Erythroblast (primary cell): ENCODE measurements at regions not wholly inside any gene's neighbourhood (a gene's known extent, or its start where the extent isn't known, plus 50 kb on each side); places are given as distances from the start of the nearest gene placed in this dataset.
"Not testable (repeated sequence)": the region's sequence is repeated elsewhere in the genome, so short reads cannot be mapped to it uniquely, and the experiment has no call there.

Source experiments
- DNase-seq, 2 experiments: peaks; one replicate each; lab custom pipeline; 2025; lab: John Stamatoyannopoulos, UW
- GATA1 ChIP-seq: IDR thresholded peaks from 2 replicates; pipeline ENCODE4 v1.6.1; 2011; ENCODE audit warnings: low read depth, mild to moderate bottlenecking, control low read depth, low read length, moderate library complexity
- POLR2A ChIP-seq: IDR thresholded peaks from 2 replicates; pipeline ENCODE4 v1.6.1; 2011; ENCODE audit warnings: mild to moderate bottlenecking, low read length

GRCh38 chr2:240254337-240255164, 114.1 kb upstream of the OTOS start:
- TF ChIP-seq GATA1 = no peak
- no peak for TF ChIP-seq POLR2A
- DNase-seq = no peak

- TF ChIP-seq POLR2A (no peak), GATA1 (no peak)
Observed at GRCh38 chr2:240255165-240255491, 114.7 kb upstream of the OTOS start.

GRCh38 chr2:240255811-240256703, 115.6 kb upstream of the OTOS start:
- TF ChIP-seq POLR2A = no peak
- no peak for DNase-seq

More at GRCh38 chr2:240255165-240255491, 114.7 kb upstream of the OTOS start:
- DNase-seq = no peak

- no peak for DNase-seq
- TF ChIP-seq POLR2A (no peak), GATA1 (no peak)
Observed at GRCh38 chr2:240256704-240257637, 116.5 kb upstream of the OTOS start.

GRCh38 chr2:240257940-240258580, 117.6 kb upstream of the OTOS start:
- TF ChIP-seq POLR2A (no peak), GATA1 (no peak)
- DNase-seq = no peak

- DNase-seq = no peak
- TF ChIP-seq GATA1 = no peak
- no peak for TF ChIP-seq POLR2A
Observed at GRCh38 chr2:240258685-240259084, 118.2 kb upstream of the OTOS start.

- DNase-seq = no peak
- TF ChIP-seq POLR2A (no peak), GATA1 (no peak)
Observed at GRCh38 chr2:240259201-240259923, 118.9 kb upstream of the OTOS start.

- no peak for TF ChIP-seq GATA1
- TF ChIP-seq POLR2A = no peak
- DNase-seq = no peak
Observed at GRCh38 chr2:240259924-240260529, 119.6 kb upstream of the OTOS start.

DNA sequence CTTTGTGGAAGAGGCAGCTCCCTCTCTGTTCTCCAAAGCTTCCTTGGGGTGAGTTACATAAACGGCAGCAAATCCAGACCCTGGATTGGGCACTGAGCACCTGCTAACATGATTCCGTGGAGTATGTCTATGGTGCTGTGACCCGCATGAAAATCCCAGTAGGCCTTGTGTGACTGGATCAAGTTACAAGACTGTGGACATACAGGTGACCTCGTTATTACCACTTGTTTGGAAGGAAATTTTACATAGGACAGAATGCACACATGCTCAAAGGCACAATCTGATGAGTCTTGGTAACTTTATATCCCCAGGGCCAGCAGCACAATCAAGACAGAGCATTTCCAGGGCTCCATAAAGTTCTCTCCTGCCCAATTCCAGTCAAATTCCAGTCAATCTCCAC, 120.2 kb upstream of the OTOS start:
- DNase-seq = no peak

DNA sequence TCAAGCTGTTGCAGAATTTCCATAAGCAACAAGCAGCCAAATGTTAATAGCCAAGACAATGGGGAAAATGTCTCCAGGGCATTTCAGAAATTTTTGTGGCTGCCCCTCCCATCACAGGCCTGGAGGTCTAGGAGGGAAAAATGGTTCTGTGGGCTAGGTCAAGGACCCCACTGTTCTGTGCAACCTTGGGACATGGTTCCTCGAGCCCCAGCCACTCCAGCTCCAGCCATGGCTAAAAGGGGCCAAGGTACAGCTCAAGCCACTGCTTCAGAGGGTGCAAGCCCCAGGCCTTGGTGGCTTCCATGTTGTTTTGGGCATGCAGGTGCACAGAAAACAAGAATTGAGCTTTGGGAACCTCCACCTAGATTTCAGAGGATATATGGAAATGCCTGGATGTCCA, 122.1 kb upstream of the OTOS start:
- DNase-seq = not testable (repeated sequence)

More for the DNA sequence above, 120.2 kb upstream of the OTOS start:
- TF ChIP-seq POLR2A (no peak), GATA1 (no peak)

GRCh38 chr2:240269380-240269779, 128.9 kb upstream of the OTOS start:
- TF ChIP-seq GATA1 (no peak), POLR2A (no peak)
- DNase-seq = no peak

DNA sequence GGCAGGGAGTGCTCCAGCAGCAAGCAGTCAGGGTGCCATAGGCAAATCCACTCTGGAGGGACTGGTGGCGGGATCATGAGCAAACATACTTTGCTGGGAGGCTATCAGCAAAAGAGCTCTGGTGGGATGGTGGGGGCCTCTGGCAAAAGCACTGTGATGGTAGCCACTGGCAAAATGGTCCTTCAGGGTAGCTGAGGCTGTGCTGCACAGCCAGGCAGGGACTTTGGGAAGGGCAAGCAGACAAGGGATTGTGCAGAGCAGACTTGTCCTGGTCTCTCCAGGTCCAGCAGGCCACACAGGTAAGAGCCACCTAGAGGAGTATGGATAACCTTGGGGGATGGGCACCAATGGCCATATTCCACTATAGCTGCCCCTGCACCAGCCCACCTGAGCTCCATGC, 129.4 kb upstream of the OTOS start:
- DNase-seq = no peak
- TF ChIP-seq GATA1 (no peak), POLR2A (no peak)
